Peyer's patch (tissue), 4 donors: ENCODE measurements at regions not wholly inside any gene's neighbourhood (a gene's known extent, or its start where the extent isn't known, plus 50 kb on each side); places are given as distances from the start of the nearest gene placed in this dataset.
"Not testable (repeated sequence)": the region's sequence is repeated elsewhere in the genome, so short reads cannot be mapped to it uniquely, and the experiment has no call there.

Source experiments
- DNase-seq, 3 donors: peaks; one replicate each; pipeline ENCODE4 v3.0.0-alpha.2; 2017 to 2019
- H3K27ac ChIP-seq, 4 donors: fragments of 200-600 bp; sonication (generic); one replicate each; pipeline ENCODE4 v1.5.1; 2016 to 2019
- H3K27me3 ChIP-seq, 2 donors: fragments of 200-600 bp; sonication (generic); one replicate each; pipeline ENCODE4 v1.5.1; 2019
- H3K36me3 ChIP-seq, 3 donors: fragments of 200-600 bp; sonication (generic); one replicate each; pipeline ENCODE4 v1.5.1; 2016 to 2019
- H3K4me1 ChIP-seq, 4 donors: fragments of 200-600 bp; sonication (generic); one replicate each; pipeline ENCODE4 v1.5.1; 2016 to 2019
- H3K4me3 ChIP-seq, 4 donors: fragments of 200-600 bp; sonication (generic); 1 replicate in 3 of 4; 2 replicates in 1 of 4; pipeline ENCODE4 v1.5.1; 2016 to 2019; ENCODE audit warnings: mild to moderate bottlenecking in 1 of 4
- H3K9me3 ChIP-seq, 4 donors: fragments of 200-600 bp; sonication (generic); one replicate each; pipeline ENCODE4 v1.5.1; 2016 to 2019; ENCODE audit warnings: mild to moderate bottlenecking in 1 of 4
- CTCF ChIP-seq, 6 experiments: fragments of 450-650 bp in 4 of 6; fragments of 200-600 bp in 2 of 6; sonication (generic) in 1 of 6; IDR thresholded peaks; one replicate each; pipeline ENCODE4 v1.5.1; 2017 to 2019; ENCODE audit warnings: antibody characterized with exemption in 6 of 6, mild to moderate bottlenecking in 3 of 6, moderate library complexity in 1 of 6
- POLR2A ChIP-seq, 2 donors: fragments of 450-650 bp; IDR thresholded peaks; one replicate each; pipeline ENCODE4 v1.5.1; 2017; ENCODE audit warnings: antibody characterized with exemption in 2 of 2, mild to moderate bottlenecking in 2 of 2, moderate library complexity in 2 of 2

DNA sequence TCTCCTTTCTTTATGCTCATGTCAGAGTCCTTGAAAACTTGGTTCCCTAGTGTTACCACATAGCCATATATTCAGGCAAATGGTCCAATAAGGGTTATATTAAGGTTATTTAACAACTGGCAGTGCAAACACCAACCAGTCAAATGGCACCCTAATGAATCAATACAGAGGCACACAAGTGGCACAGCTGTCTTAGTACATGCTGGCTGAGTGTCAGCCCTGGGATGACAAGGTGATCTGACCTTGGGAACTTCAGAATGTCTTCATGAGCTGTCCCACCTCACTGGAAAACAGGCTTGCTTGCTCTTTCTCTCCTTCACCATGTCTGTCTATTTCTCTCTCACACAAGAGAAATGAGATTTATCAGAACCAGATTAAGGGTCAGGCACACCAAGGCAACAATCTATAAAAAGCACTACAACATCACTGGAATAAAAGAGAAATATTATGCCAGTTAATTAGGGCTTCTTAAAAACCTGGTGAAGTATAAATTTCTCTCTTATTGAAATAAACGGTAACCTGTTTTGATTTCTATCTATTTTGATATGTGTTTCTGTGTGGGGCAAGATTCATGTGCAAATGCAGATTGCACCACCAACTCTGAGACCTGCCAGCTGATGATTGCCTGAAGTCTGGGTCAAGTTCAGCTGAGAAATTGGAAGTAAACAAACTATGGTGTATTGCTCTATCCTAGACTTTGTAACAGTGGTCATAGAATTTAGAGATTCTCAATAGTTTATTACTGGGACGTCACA is 140.7 kb downstream of the SREK1 start:
- TF ChIP-seq CTCF (IDR thresholded peaks at IDR 0.05) (no peak), POLR2A (IDR thresholded peaks at IDR 0.05) (no peak)

DNA sequence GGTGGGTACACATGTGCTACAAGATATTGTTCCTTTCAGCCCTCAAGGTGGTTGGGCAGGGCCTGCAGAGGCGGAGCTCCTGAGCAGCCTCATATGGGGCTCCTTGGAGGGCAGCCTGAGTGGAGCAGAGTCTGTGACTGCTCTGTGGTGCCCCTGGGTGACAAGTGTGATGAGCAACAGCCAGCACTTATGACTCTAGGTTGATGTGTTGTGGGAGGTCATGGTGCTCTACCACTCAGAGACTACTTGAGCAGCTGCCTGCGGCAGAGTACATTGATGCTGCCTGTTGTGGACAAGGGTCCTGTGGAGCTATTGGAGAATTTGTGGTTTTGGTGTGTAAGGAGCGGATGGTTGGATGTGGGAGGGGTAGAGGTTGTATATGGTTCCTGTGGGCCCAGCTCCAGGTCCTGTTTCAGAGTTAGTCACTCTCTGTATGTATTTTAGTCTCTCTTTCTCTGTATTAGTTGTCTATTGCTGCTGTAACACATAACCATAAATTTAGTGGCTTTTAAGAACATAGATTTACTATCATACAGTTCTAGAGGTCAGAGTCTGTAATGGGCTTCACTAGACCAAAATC is 141.3 kb downstream of the SREK1 start:
- TF ChIP-seq POLR2A (IDR thresholded peaks at IDR 0.05), result no peak
- no peaks in the 10 kb centered on the region for H3K4me1 ChIP-seq
- no peak overlapping the region for H3K4me3 ChIP-seq
- H3K27ac ChIP-seq, result no peak overlapping the region
- H3K9me3 ChIP-seq, result no peaks in the 10 kb centered on the region
- no peaks in the 10 kb centered on the region for H3K27me3 ChIP-seq
- H3K36me3 ChIP-seq, result no peaks in the 10 kb centered on the region
- DNase-seq, result no peak

More for the DNA sequence above, 140.7 kb downstream of the SREK1 start:
- Histone ChIP-seq H3K4me1 (no peaks in the 10 kb centered on the region), H3K36me3 (no peaks in the 10 kb centered on the region), H3K27ac (no peak overlapping the region), H3K4me3 (no peak overlapping the region), H3K27me3 (no peaks in the 10 kb centered on the region), H3K9me3 (no peaks in the 10 kb centered on the region)
- DNase-seq, result no peak

- DNase-seq, result no peak
- Histone ChIP-seq H3K4me1 (no peaks in the 10 kb centered on the region), H3K9me3 (no peaks in the 10 kb centered on the region), H3K27me3 (no peaks in the 10 kb centered on the region), H3K4me3 (no peak overlapping the region), H3K36me3 (no peaks in the 10 kb centered on the region), H3K27ac (no peak overlapping the region)
- TF ChIP-seq CTCF (IDR thresholded peaks at IDR 0.05), result no peak
- no peak for TF ChIP-seq POLR2A (IDR thresholded peaks at IDR 0.05)
These were observed 147.7 kb downstream of the SREK1 start for GRCh38 chr5:66291771-66292170.

DNA sequence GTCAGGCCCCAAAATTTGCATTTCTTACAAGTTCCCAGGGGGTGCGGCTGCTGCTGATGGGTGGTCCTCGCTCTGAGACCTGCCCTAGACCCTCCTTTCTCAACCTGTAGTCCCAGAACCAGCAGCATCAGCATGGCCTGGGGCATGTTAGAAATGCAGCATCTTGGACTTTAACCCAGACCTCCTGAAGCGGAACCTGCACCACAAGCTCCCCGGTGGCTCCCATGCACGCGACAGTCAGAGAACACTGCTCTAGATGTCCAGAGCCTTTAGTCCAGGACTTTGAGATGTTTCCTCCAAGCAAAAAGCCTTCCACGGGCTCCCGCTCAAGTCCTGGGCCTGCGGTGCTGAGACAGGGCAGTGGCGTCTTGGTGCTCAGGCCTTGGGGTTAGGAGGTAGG is 149.8 kb downstream of the SREK1 start:
- H3K27me3 ChIP-seq, H3K27ac ChIP-seq, H3K4me3 ChIP-seq, DNase-seq, H3K4me1 ChIP-seq, H3K36me3 ChIP-seq, H3K9me3 ChIP-seq: not testable (repeated sequence)

GRCh38 chr5:66299463-66299862 is 155.4 kb downstream of the SREK1 start:
- TF ChIP-seq POLR2A (IDR thresholded peaks at IDR 0.05) (no peak), CTCF (IDR thresholded peaks at IDR 0.05) (no peak)
- Histone ChIP-seq H3K4me3 (no peak overlapping the region), H3K9me3 (no peaks in the 10 kb centered on the region), H3K4me1 (no peaks in the 10 kb centered on the region), H3K27ac (no peak overlapping the region), H3K36me3 (no peaks in the 10 kb centered on the region), H3K27me3 (no peaks in the 10 kb centered on the region)
- no peak for DNase-seq

DNA sequence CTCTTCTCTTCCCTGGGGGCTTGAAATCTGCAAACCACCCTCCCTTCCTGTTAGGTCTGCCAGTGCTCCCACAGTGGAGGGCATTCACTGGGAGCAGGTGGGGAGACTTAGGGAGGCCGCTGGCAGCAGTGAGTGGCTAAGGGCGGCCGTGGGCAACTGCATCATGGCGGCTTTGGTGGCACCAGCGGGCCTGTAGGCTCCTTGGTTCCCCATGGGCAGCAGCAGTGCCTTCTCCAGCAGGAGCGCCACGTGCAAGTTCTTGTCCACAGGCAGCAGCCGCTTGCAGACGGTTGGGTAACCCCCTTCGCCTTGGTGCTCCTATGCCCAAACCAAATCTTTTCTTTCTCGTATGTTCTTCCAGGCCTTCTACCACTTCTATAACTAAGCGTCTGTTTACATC is 158.2 kb downstream of the SREK1 start:
- Histone ChIP-seq H3K9me3 (no peaks in the 10 kb centered on the region), H3K27ac (no peak overlapping the region), H3K27me3 (no peaks in the 10 kb centered on the region), H3K4me1 (no peaks in the 10 kb centered on the region), H3K4me3 (no peak overlapping the region), H3K36me3 (no peaks in the 10 kb centered on the region)
- no peak for DNase-seq
- TF ChIP-seq CTCF (IDR thresholded peaks at IDR 0.05), result no peak
- TF ChIP-seq POLR2A (IDR thresholded peaks at IDR 0.05), result no peak
